ENCODE measurements at regions not wholly inside any gene's neighbourhood (a gene's known extent, or its start where the extent isn't known, plus 50 kb on each side); places are given as distances from the start of the nearest gene placed in this dataset.

GRCh38 chr12:88934163-88934747 lies 354.0 kb upstream of the KITLG start:
- H3K36me3 ChIP-seq (ENCODE audit: insufficient read depth, insufficient read length, low read length): no peaks in the 10 kb centered on the region
- no peak overlapping the region for H3K9ac ChIP-seq (ENCODE audit: insufficient read length, low read depth)
- H3K9me3 ChIP-seq (ENCODE audit: insufficient read depth, low read length): no peaks in the 10 kb centered on the region
- H3K4me3 ChIP-seq (ENCODE audit: insufficient read length, low read depth): no peak overlapping the region
- DNase-seq (ENCODE audit: low read depth, low spot score): no peak
- TF ChIP-seq SUZ12 (IDR thresholded peaks at IDR 0.05; ENCODE audit: extremely low read depth, insufficient read depth, insufficient read length) (no peak), YY1 (IDR thresholded peaks at IDR 0.05; ENCODE audit: insufficient read depth, insufficient read length) (no peak), ZNF274 (IDR thresholded peaks at IDR 0.05; ENCODE audit: low read depth, low read length) (no peak)
- no peaks in the 10 kb centered on the region for H3K27me3 ChIP-seq (ENCODE audit: insufficient read depth, insufficient read length)
- no peaks in the 10 kb centered on the region for H3K4me1 ChIP-seq (ENCODE audit: insufficient read depth, insufficient read length)

DNA sequence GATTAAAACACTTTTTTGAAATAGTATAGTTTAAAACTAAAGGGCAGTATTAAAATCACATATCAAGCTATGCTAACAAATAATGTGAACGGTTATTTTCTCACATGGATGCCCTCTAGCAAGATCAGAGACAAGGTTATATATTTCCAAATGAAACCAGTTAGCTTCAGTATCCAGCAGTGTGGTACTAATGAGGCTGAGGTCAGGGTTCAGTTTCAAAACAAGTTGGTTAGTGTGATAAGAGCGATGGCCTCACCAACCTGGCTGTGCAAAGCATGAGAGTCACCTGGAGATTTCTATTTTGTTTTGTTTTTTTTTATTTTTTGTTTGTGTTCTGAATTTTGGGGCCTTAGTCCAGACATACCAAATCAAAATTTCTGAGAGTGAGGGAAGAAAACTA lies 352.2 kb upstream of the KITLG start:
- no peaks in the 10 kb centered on the region for H3K9me3 ChIP-seq (ENCODE audit: insufficient read depth, low read length)
- H3K36me3 ChIP-seq (ENCODE audit: insufficient read depth, insufficient read length, low read length): no peaks in the 10 kb centered on the region
- DNase-seq (ENCODE audit: low read depth, low spot score): no peak
- H3K4me3 ChIP-seq (ENCODE audit: insufficient read length, low read depth): no peak overlapping the region
- TF ChIP-seq SUZ12 (IDR thresholded peaks at IDR 0.05; ENCODE audit: extremely low read depth, insufficient read depth, insufficient read length) (no peak), ZNF274 (IDR thresholded peaks at IDR 0.05; ENCODE audit: low read depth, low read length) (no peak), YY1 (IDR thresholded peaks at IDR 0.05; ENCODE audit: insufficient read depth, insufficient read length) (no peak)
- H3K4me1 ChIP-seq (ENCODE audit: insufficient read depth, insufficient read length): no peaks in the 10 kb centered on the region
- H3K27me3 ChIP-seq (ENCODE audit: insufficient read depth, insufficient read length): no peaks in the 10 kb centered on the region
- no peak overlapping the region for H3K9ac ChIP-seq (ENCODE audit: insufficient read length, low read depth)

DNA sequence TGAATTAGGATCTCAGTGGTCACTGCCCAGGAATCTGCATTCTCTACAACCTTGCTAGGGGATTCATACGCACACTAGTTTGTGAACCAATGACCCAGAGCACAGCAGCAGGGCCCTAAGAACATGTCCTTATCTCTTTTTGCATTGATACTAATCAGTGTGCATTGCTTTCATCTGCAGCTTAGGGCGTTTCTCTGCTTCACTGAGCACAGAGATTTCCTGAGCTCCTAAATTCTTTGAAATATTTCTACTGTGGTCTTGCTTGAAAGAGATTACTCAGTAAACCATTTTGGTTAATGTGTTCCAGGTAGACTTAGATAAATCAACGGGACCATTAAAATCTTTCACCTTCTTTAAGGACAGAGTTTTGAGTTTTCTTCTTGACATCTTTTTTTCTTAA lies 351.3 kb upstream of the KITLG start:
- TF ChIP-seq ZNF274 (IDR thresholded peaks at IDR 0.05; ENCODE audit: low read depth, low read length) (no peak), YY1 (IDR thresholded peaks at IDR 0.05; ENCODE audit: insufficient read depth, insufficient read length) (no peak), SUZ12 (IDR thresholded peaks at IDR 0.05; ENCODE audit: extremely low read depth, insufficient read depth, insufficient read length) (no peak)
- H3K9me3 ChIP-seq (ENCODE audit: insufficient read depth, low read length): no peaks in the 10 kb centered on the region
- H3K36me3 ChIP-seq (ENCODE audit: insufficient read depth, insufficient read length, low read length): no peaks in the 10 kb centered on the region
- H3K4me3 ChIP-seq (ENCODE audit: insufficient read length, low read depth): no peak overlapping the region
- H3K27me3 ChIP-seq (ENCODE audit: insufficient read depth, insufficient read length): no peaks in the 10 kb centered on the region
- no peaks in the 10 kb centered on the region for H3K4me1 ChIP-seq (ENCODE audit: insufficient read depth, insufficient read length)
- DNase-seq (ENCODE audit: low read depth, low spot score): no peak
- H3K9ac ChIP-seq (ENCODE audit: insufficient read length, low read depth): no peak overlapping the region

DNA sequence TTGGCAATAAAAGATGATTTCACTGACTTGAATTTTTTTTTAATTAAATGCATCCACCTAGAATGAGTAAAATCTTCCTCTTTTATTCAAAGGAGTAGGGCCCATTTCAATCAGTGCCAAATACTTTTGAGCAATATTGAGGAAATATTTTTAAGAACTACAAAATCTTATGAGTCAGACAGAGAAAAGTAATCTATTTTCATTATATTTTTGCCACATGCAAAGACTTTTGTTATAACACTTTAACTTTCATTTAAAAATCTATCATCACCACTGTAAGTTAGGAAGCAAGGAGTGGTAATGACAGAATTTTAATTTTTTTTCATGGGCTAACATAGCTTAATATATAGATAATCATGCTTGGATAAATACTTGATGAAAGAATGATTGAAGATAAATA lies 345.2 kb upstream of the KITLG start:
- Histone ChIP-seq H3K36me3 (ENCODE audit: insufficient read depth, insufficient read length, low read length) (no peaks in the 10 kb centered on the region), H3K4me1 (ENCODE audit: insufficient read depth, insufficient read length) (no peaks in the 10 kb centered on the region), H3K4me3 (ENCODE audit: insufficient read length, low read depth) (no peak overlapping the region), H3K9me3 (ENCODE audit: insufficient read depth, low read length) (no peaks in the 10 kb centered on the region), H3K27me3 (ENCODE audit: insufficient read depth, insufficient read length) (no peaks in the 10 kb centered on the region), H3K9ac (ENCODE audit: insufficient read length, low read depth) (no peak overlapping the region)
- TF ChIP-seq ZNF274 (IDR thresholded peaks at IDR 0.05; ENCODE audit: low read depth, low read length): no peak
- no peak for TF ChIP-seq YY1 (IDR thresholded peaks at IDR 0.05; ENCODE audit: insufficient read depth, insufficient read length)
- TF ChIP-seq SUZ12 (IDR thresholded peaks at IDR 0.05; ENCODE audit: extremely low read depth, insufficient read depth, insufficient read length): no peak
- no peak for DNase-seq (ENCODE audit: low read depth, low spot score)

DNA sequence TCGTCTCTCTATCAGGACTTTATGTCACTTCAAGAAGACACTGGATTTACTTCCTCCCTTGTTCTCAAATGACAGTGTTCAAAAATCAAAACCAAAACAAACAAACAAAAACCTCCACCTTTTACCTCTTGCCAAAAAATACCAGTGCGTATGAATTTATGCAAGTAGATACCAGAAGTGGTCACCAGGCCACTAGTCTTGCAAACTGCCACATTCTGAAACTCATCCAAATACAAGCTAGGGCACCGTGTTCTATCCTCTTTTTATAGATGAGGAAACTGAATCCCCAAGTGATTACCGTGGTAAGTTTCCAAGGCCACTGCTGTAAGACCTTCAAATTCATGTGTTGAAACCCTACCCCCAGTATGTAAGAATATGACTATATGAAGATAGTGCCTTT lies 343.9 kb upstream of the KITLG start:
- Histone ChIP-seq H3K9ac (ENCODE audit: insufficient read length, low read depth) (no peak overlapping the region), H3K4me1 (ENCODE audit: insufficient read depth, insufficient read length) (no peaks in the 10 kb centered on the region), H3K9me3 (ENCODE audit: insufficient read depth, low read length) (no peaks in the 10 kb centered on the region), H3K27me3 (ENCODE audit: insufficient read depth, insufficient read length) (no peaks in the 10 kb centered on the region), H3K36me3 (ENCODE audit: insufficient read depth, insufficient read length, low read length) (no peaks in the 10 kb centered on the region), H3K4me3 (ENCODE audit: insufficient read length, low read depth) (no peak overlapping the region)
- TF ChIP-seq ZNF274 (IDR thresholded peaks at IDR 0.05; ENCODE audit: low read depth, low read length): no peak
- TF ChIP-seq SUZ12 (IDR thresholded peaks at IDR 0.05; ENCODE audit: extremely low read depth, insufficient read depth, insufficient read length): no peak
- no peak for TF ChIP-seq YY1 (IDR thresholded peaks at IDR 0.05; ENCODE audit: insufficient read depth, insufficient read length)
- DNase-seq (ENCODE audit: low read depth, low spot score): no peak

DNA sequence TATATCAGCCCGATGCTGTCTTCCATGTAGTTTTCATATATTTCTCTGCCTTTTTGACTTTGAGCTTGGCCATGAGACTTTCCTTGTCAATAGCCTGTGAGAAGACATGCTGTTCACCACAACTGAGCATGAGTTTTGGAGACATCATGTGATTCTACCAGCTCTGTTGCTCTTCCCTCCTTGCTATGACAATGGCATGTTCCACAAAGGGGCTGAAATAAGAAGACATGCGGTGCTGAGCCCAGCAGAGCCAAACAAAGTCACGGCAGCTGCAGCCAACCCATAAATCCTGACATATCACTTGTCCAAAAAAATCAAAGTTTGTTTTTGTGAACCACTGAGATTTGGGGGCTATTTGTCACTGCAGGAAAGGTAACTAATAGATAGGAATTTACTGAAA lies 343.4 kb upstream of the KITLG start:
- DNase-seq (ENCODE audit: low read depth, low spot score): no peak
- Histone ChIP-seq H3K4me1 (ENCODE audit: insufficient read depth, insufficient read length) (no peaks in the 10 kb centered on the region), H3K9me3 (ENCODE audit: insufficient read depth, low read length) (no peaks in the 10 kb centered on the region), H3K36me3 (ENCODE audit: insufficient read depth, insufficient read length, low read length) (no peaks in the 10 kb centered on the region), H3K27me3 (ENCODE audit: insufficient read depth, insufficient read length) (no peaks in the 10 kb centered on the region), H3K9ac (ENCODE audit: insufficient read length, low read depth) (no peak overlapping the region), H3K4me3 (ENCODE audit: insufficient read length, low read depth) (no peak overlapping the region)
- no peak for TF ChIP-seq SUZ12 (IDR thresholded peaks at IDR 0.05; ENCODE audit: extremely low read depth, insufficient read depth, insufficient read length)
- TF ChIP-seq ZNF274 (IDR thresholded peaks at IDR 0.05; ENCODE audit: low read depth, low read length): no peak
- no peak for TF ChIP-seq YY1 (IDR thresholded peaks at IDR 0.05; ENCODE audit: insufficient read depth, insufficient read length)

GRCh38 chr12:88922816-88923215 lies 342.5 kb upstream of the KITLG start:
- Histone ChIP-seq H3K4me3 (ENCODE audit: insufficient read length, low read depth) (no peak overlapping the region), H3K9me3 (ENCODE audit: insufficient read depth, low read length) (no peaks in the 10 kb centered on the region), H3K4me1 (ENCODE audit: insufficient read depth, insufficient read length) (no peaks in the 10 kb centered on the region), H3K36me3 (ENCODE audit: insufficient read depth, insufficient read length, low read length) (no peaks in the 10 kb centered on the region), H3K9ac (ENCODE audit: insufficient read length, low read depth) (no peak overlapping the region), H3K27me3 (ENCODE audit: insufficient read depth, insufficient read length) (no peaks in the 10 kb centered on the region)
- DNase-seq (ENCODE audit: low read depth, low spot score): no peak
- TF ChIP-seq ZNF274 (IDR thresholded peaks at IDR 0.05; ENCODE audit: low read depth, low read length): no peak
- no peak for TF ChIP-seq SUZ12 (IDR thresholded peaks at IDR 0.05; ENCODE audit: extremely low read depth, insufficient read depth, insufficient read length)
- no peak for TF ChIP-seq YY1 (IDR thresholded peaks at IDR 0.05; ENCODE audit: insufficient read depth, insufficient read length)
